ENCODE measurements at regions not wholly inside any gene's neighbourhood (a gene's known extent, or its start where the extent isn't known, plus 50 kb on each side); places are given as distances from the start of the nearest gene placed in this dataset.
"Not testable (repeated sequence)": the region's sequence is repeated elsewhere in the genome, so short reads cannot be mapped to it uniquely, and the experiment has no call there.

DNA sequence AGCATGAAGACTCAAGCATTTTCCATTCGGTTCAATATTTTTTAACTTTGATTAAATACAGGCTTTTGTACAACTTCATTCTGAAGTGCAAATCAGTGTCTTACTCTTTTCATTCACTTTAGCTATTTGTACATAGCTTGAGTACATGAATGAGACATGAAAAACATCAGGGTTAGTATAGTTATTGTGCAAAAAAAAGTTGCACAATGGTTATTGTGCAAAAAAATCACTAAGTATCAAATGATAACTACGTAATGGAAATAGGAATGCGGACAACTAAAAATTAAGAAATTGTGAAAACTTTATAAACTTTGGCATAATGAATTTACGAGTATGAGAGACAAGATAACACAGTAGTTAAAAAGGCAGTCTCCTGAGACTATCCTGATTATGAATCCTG is 442.9 kb downstream of the ARL4A start:
- intact Hi-C loops (cut with micrococcal nuclease; ENCODE audit: unreplicated experiment), result no loop called here
- no peaks in the 10 kb centered on the region for H4K20me1 ChIP-seq (ENCODE audit: insufficient read depth, low read length)
- no peak for TF ChIP-seq EZH2phosphoT487 (IDR thresholded peaks at IDR 0.05; ENCODE audit: borderline replicate concordance, low read depth, low read length)
- TF ChIP-seq, protein P1, sequence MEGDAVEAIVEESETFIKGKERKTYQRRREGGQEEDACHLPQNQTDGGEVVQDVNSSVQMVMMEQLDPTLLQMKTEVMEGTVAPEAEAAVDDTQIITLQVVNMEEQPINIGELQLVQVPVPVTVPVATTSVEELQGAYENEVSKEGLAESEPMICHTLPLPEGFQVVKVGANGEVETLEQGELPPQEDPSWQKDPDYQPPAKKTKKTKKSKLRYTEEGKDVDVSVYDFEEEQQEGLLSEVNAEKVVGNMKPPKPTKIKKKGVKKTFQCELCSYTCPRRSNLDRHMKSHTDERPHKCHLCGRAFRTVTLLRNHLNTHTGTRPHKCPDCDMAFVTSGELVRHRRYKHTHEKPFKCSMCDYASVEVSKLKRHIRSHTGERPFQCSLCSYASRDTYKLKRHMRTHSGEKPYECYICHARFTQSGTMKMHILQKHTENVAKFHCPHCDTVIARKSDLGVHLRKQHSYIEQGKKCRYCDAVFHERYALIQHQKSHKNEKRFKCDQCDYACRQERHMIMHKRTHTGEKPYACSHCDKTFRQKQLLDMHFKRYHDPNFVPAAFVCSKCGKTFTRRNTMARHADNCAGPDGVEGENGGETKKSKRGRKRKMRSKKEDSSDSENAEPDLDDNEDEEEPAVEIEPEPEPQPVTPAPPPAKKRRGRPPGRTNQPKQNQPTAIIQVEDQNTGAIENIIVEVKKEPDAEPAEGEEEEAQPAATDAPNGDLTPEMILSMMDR (conservative IDR thresholded peaks at IDR 0.05; ENCODE audit: low read length), result no peak
- H3K27ac ChIP-seq (ENCODE audit: low read depth, low read length, poor library complexity, severe bottlenecking), result no peak overlapping the region
- H3K36me3 ChIP-seq (ENCODE audit: insufficient read depth, low read length), result no peaks in the 10 kb centered on the region
- no peak overlapping the region for H2AFZ ChIP-seq (ENCODE audit: low read length)
- BruUV-seq (replicated peaks), result no TSS peak
- H3K79me2 ChIP-seq (ENCODE audit: insufficient read depth, low read depth, low read length), result no peaks in the 10 kb centered on the region
- H3K4me3 ChIP-seq (ENCODE audit: low read depth, low read length, poor library complexity, severe bottlenecking), result no peak overlapping the region
- ChIA-PET POLR2A (no interaction called here), CTCF (ENCODE audit: unreplicated experiment) (no interaction called here)
- no peaks in the 10 kb centered on the region for H3K9me2 ChIP-seq (ENCODE audit: insufficient read depth, low read length)
- no peak for DNase-seq (ENCODE audit: low spot score)
- H3K4me1 ChIP-seq (ENCODE audit: insufficient read depth, low read length, poor library complexity, severe bottlenecking), result no peaks in the 10 kb centered on the region
- no peaks in the 10 kb centered on the region for H3K9me3 ChIP-seq (ENCODE audit: low read length)
- no peak overlapping the region for H3K4me2 ChIP-seq (ENCODE audit: low read length)

DNA sequence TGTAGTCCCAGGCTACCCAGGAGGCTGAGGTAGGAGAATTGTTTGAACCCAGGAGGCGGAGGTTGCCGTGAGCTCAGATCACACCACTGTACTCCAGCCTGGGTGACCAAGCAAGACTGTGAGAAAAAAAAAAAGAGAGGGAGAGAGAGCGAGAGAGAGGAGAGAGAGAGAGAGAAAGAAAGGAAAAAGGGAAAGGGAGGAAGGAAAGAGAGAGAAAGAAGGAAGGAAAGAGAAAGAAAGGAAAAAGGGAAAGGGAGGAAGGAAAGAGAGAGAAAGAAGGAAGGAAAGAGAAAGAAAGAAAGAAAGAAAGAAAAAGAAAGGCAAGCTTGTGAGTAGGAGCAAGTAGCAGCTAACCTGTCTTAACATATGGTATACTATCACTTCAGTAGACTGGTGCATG is 443.5 kb downstream of the ARL4A start:
- H3K4me1 ChIP-seq (ENCODE audit: insufficient read depth, low read length, poor library complexity, severe bottlenecking); H4K20me1 ChIP-seq (ENCODE audit: insufficient read depth, low read length); H3K27ac ChIP-seq (ENCODE audit: low read depth, low read length, poor library complexity, severe bottlenecking); H3K9me2 ChIP-seq (ENCODE audit: insufficient read depth, low read length); H2AFZ ChIP-seq (ENCODE audit: low read length); H3K4me2 ChIP-seq (ENCODE audit: low read length); DNase-seq (ENCODE audit: low spot score); POLR2A ChIA-PET; H3K79me2 ChIP-seq (ENCODE audit: insufficient read depth, low read depth, low read length); H3K36me3 ChIP-seq (ENCODE audit: insufficient read depth, low read length); H3K4me3 ChIP-seq (ENCODE audit: low read depth, low read length, poor library complexity, severe bottlenecking); H3K9me3 ChIP-seq (ENCODE audit: low read length); BruUV-seq (replicated peaks); CTCF ChIA-PET (ENCODE audit: unreplicated experiment); intact Hi-C loops (cut with micrococcal nuclease; ENCODE audit: unreplicated experiment): not testable (repeated sequence)

DNA sequence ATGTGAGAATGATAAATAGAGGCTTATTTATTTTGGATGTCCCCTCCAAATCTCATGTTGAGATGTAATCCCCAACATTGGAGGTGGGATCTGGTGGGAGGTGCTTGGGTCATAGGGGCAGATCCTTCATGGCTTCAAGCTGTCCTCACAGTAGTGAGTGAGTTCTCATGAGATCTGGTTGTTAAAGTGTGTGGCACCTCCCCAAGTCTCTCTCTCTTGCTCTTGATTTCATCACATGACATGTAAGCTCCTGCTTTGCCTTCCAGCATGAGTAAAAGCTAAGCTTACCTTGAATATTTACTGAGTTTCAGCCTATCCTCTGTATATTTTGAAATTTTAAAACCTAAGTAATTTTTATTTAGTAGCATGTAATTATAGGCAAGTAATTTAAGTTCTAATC is 444.9 kb downstream of the ARL4A start:
- H3K4me3 ChIP-seq (ENCODE audit: low read depth, low read length, poor library complexity, severe bottlenecking), result no peak overlapping the region
- H4K20me1 ChIP-seq (ENCODE audit: insufficient read depth, low read length), result no peaks in the 10 kb centered on the region
- POLR2A ChIA-PET, result no interaction called here
- no peak overlapping the region for H3K27ac ChIP-seq (ENCODE audit: low read depth, low read length, poor library complexity, severe bottlenecking)
- BruUV-seq (replicated peaks), result no TSS peak
- H3K36me3 ChIP-seq (ENCODE audit: insufficient read depth, low read length), result no peaks in the 10 kb centered on the region
- TF ChIP-seq EZH2phosphoT487 (IDR thresholded peaks at IDR 0.05; ENCODE audit: borderline replicate concordance, low read depth, low read length), result no peak
- TF ChIP-seq, protein P1 (conservative IDR thresholded peaks at IDR 0.05; ENCODE audit: low read length), result no peak
- H3K4me2 ChIP-seq (ENCODE audit: low read length), result no peak overlapping the region
- no peaks in the 10 kb centered on the region for H3K9me2 ChIP-seq (ENCODE audit: insufficient read depth, low read length)
- CTCF ChIA-PET (ENCODE audit: unreplicated experiment), result no interaction called here
- no peaks in the 10 kb centered on the region for H3K79me2 ChIP-seq (ENCODE audit: insufficient read depth, low read depth, low read length)
- H2AFZ ChIP-seq (ENCODE audit: low read length), result no peak overlapping the region
- no peaks in the 10 kb centered on the region for H3K4me1 ChIP-seq (ENCODE audit: insufficient read depth, low read length, poor library complexity, severe bottlenecking)
- no peak for DNase-seq (ENCODE audit: low spot score)
- H3K9me3 ChIP-seq (ENCODE audit: low read length), result no peaks in the 10 kb centered on the region
- intact Hi-C loops (cut with micrococcal nuclease; ENCODE audit: unreplicated experiment), result no loop called here

DNA sequence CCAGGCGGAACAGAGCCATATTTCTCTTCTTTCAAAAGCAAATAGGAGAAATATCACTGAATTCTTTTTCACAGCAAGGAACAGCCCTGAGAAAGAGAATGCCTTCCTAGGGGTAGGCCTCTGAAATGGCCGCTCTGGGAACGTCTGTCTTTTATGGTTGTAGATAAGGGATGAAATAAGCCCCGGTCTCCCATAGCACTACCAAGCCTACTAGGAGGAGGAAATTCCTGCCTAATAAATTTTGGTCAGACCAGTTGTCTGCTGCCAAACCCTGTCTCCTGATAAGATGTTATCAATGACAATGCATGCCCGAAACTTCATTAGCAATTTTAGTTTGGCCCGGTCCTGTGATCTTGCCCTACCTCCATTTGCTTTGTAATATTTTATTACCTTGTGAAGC is 448.9 kb downstream of the ARL4A start:
- CTCF ChIA-PET (ENCODE audit: unreplicated experiment); H3K27ac ChIP-seq (ENCODE audit: low read depth, low read length, poor library complexity, severe bottlenecking); H3K4me3 ChIP-seq (ENCODE audit: low read depth, low read length, poor library complexity, severe bottlenecking); H3K9me2 ChIP-seq (ENCODE audit: insufficient read depth, low read length); H3K79me2 ChIP-seq (ENCODE audit: insufficient read depth, low read depth, low read length); H3K4me1 ChIP-seq (ENCODE audit: insufficient read depth, low read length, poor library complexity, severe bottlenecking); DNase-seq (ENCODE audit: low spot score); BruUV-seq (replicated peaks); H2AFZ ChIP-seq (ENCODE audit: low read length); intact Hi-C loops (cut with micrococcal nuclease; ENCODE audit: unreplicated experiment); H3K4me2 ChIP-seq (ENCODE audit: low read length); H3K36me3 ChIP-seq (ENCODE audit: insufficient read depth, low read length); POLR2A ChIA-PET; H3K9me3 ChIP-seq (ENCODE audit: low read length); H4K20me1 ChIP-seq (ENCODE audit: insufficient read depth, low read length): not testable (repeated sequence)

All from OCI-LY7 (cell line).